Motor neuron (in vitro differentiated cells): ENCODE measurements at regions not wholly inside any gene's neighbourhood (a gene's known extent, or its start where the extent isn't known, plus 50 kb on each side); places are given as distances from the start of the nearest gene placed in this dataset.

ENCODE experiments used
- ATAC-seq, 8 experiments: fragments of 200-7000 bp; cut with Tn5 transposase; replicated peaks in 6 of 8; 2 replicates each; pipeline ENCODE4 v1.8.0; 2021; ENCODE audit warnings: mild to moderate bottlenecking in 8 of 8, moderate library complexity in 8 of 8
- H3K27ac ChIP-seq, 2 donors: fragments of 250-450 bp; sonication (Bioruptor Pico); 2 replicates each; pipeline ENCODE4 v1.9.0; 2021; ENCODE audit warnings: antibody characterized with exemption in 2 of 2, mild to moderate bottlenecking in 2 of 2, moderate library complexity in 1 of 2
- H3K4me1 ChIP-seq, 2 donors: fragments of 250-450 bp; sonication (Bioruptor Pico); replicated peaks in 1 of 2; 2 replicates each; pipeline ENCODE4 v1.6.1; 2021; ENCODE audit warnings: antibody characterized with exemption in 2 of 2, mild to moderate bottlenecking in 2 of 2, moderate library complexity in 1 of 2
- H3K4me3 ChIP-seq, 5 donors: fragments of 250-450 bp; sonication (Bioruptor Pico); 2 replicates each; pipeline ENCODE4 v1.9.0; 2021; ENCODE audit warnings: antibody characterized with exemption in 5 of 5, mild to moderate bottlenecking in 5 of 5, moderate library complexity in 4 of 5
- WGBS, 10 experiments: fragments of 450-650 bp; shearing (Covaris generic); methylation state at CpG; one replicate each; pipeline ENCODE4 v1.0.0; 2022; 5-methylcytosine and 5-hydroxymethylcytosine counted together
- in situ Hi-C, 9 experiments: fragments of 400-800 bp; cut with MboI; loops; one replicate each; pipeline ENCODE4 v1.15.0; 2021; ENCODE audit warnings: low sequenced_read_pairs in 9 of 9, low pct_unique_long_range_greater_than_20kb in 2 of 9; ENCODE audit not compliant: unreplicated experiment in 9 of 9

- Histone ChIP-seq H3K4me3 (no peak overlapping the region), H3K27ac (no peak overlapping the region), H3K4me1 (no peaks in the 10 kb centered on the region)
- no peak for ATAC-seq
- 14 to 86% (median 67%) methylated on average over 1 to 3 of the region's 3 CpGs for WGBS, 10 experiments
- in situ Hi-C loops: no loop called here
Observed at GRCh38 chr12:30126944-30127343, 343.2 kb upstream of the TMTC1 start.

DNA sequence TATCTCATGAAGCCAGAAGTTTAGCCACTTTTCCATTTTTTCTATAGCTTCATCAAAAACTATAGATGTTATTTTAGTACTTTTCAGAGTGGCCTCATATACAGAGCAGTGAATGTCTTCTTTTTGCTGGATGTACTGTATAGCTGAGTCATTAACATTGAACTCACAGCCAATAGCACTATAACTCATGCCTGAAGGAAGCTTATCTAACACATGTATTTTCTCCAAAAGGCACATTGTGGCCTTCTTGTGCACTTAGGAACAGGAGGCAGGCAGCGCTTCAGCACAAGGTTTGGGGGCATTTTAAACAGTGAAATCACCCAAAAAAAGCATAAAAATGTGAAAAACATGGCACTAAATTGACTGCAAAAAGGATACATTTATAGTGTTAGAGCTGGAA, 336.8 kb upstream of the TMTC1 start:
- Histone ChIP-seq H3K27ac (no peak overlapping the region), H3K4me1 (no peaks in the 10 kb centered on the region), H3K4me3 (no peak overlapping the region)
- in situ Hi-C loops: no loop called here
- peak in 2 of 8 experiments; percentile 39 to 73 for ATAC-seq
- 83 to 100% (median 88%) methylated on average over 1 of the region's 1 CpG; no CpG with 5 or more reads in 6 of the 10 experiments for WGBS, 10 experiments

DNA sequence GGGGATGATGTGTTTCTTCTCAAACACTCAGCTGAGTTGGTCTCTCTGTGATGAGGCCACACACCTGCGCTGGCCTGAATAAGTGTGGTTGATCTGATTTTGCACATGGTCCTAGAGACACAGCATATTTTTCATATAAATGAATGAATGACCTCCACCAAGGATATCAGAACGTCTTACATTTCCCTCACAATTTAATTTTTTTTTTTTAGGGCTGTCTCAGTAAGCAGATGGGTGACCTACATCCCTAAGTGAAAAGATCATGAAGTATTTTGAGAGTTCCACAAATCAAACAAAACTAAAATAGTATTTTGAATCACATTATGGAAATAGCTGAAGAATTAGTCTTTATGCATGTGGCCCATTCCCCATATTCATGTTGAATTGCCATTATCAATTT, 333.7 kb upstream of the TMTC1 start:
- in situ Hi-C loops: no loop called here
- ATAC-seq: no peak
- no peaks in the 10 kb centered on the region for H3K4me1 ChIP-seq
- no peak overlapping the region for H3K27ac ChIP-seq
- WGBS, 10 experiments: 0 to 100% (median 32%) methylated on average over 1 to 2 of the region's 2 CpGs; no CpG with 5 or more reads in 6 of the 10 experiments
- H3K4me3 ChIP-seq: no peak overlapping the region

DNA sequence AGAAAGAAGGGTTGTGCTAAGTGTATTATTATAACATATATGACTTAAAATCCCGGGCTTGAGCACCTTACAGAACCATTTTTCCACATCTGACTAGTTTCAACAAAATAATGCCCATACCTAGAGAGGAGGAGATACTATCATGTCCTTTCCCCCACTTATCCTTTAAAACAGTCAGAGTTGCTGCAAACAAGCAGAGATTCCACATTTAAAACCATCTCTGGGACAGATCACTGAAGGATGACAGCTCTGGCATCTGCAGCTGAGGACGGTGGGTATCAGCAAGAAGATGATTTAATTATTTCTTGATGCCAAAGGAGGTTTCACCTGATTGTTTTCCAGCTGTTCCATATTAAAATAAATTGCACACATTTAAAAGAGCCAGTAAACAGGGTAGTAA, 328.0 kb upstream of the TMTC1 start:
- Histone ChIP-seq H3K4me3 (no peak overlapping the region), H3K27ac (no peak overlapping the region), H3K4me1 (no peaks in the 10 kb centered on the region)
- in situ Hi-C loops: no loop called here
- 17 to 86% (median 48%) methylated on average over 1 to 2 of the region's 2 CpGs; no CpG with 5 or more reads in 4 of the 10 experiments for WGBS, 10 experiments
- ATAC-seq: no peak

DNA sequence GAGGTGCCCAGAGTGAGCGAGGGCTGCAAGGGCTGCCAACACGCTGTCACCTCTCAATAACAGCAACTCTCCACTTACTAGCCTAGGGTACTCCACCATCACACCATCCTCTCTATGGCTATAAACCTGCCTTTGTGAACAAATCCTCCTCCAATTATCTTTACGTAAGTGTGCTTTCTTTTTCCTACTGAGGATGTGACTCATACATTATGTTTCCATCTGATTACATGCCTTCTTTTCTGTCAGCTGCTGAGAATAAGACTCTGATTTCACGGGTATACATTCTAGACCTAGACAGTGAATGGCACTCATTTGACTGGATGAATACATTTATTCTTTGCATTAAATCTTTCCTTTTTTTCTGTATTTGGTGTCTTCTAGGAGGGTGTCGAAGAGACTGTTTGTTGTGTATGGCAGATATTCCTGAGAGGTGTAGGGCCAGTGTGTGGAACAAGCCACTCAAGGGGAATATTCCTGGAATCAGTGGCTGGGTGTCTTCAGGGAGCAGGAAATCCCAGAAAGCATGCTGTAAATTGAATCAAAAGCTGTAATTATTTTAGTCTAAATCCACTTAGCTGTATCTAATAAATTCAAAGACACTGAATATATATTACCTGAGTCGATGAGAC, 327.3 kb upstream of the TMTC1 start:
- Histone ChIP-seq H3K4me3 (no peak overlapping the region), H3K27ac (no peak overlapping the region)
- in situ Hi-C loops: no loop called here

DNA sequence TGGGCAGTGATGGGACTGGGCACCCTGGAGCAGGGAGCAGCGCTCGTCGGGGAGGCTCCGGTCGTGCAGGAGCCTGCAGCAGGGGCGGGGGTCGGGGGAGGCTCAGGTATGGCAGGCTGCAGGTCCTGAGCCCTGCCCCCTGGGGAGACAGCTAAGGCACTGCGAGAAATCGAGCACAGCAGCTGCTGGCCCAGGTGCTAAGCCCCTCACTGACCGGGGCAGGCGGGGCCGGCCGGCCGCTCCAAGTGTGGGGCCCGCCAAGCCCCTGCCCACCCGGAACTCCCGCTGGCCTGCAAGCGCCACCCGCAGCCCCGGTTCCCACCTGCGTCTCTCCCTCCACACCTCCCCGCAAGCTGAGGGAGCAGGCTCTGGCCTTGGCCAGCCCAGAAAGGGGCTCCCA, 326.8 kb upstream of the TMTC1 start:
- in situ Hi-C loops: no loop called here
- no peaks in the 10 kb centered on the region for H3K4me1 ChIP-seq
- WGBS, 10 experiments: 100% methylated on average over 2 of the region's 22 CpGs; no CpG with 5 or more reads in 9 of the 10 experiments
- ATAC-seq: peak in 1 of 8 experiments; percentile 6
- H3K27ac ChIP-seq: no peak overlapping the region
- no peak overlapping the region for H3K4me3 ChIP-seq

More for the DNA sequence above, 327.3 kb upstream of the TMTC1 start:
- 29 to 83% (median 63%) methylated on average over 1 to 4 of the region's 6 CpGs for WGBS, 10 experiments
- ATAC-seq: peak in 7 of 8 experiments; percentile 46 to 94 (median 70)
- no peaks in the 10 kb centered on the region for H3K4me1 ChIP-seq

DNA sequence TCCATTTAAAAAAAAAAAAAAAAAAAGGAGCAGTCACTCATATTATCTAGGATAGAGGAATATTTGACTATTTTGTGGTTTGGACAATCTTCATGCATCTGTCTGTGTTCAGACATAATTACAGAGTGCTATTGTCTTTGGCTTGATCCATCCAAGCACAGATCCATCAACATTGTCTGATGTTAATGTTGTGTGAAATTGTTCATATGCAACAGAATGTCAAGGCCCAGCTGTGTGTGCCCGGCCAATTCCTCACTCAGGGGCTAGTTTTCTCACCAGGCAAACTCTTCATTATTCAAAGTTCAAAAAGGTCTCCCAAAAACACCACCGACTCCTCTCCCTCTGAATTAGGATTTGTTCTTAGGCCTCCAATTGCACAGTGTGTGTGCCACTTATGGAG, 324.9 kb upstream of the TMTC1 start:
- ATAC-seq: no peak
- no peaks in the 10 kb centered on the region for H3K4me1 ChIP-seq
- 50 to 100% (median 80%) methylated on average over 1 to 2 of the region's 2 CpGs; no CpG with 5 or more reads in 3 of the 10 experiments for WGBS, 10 experiments
- H3K4me3 ChIP-seq: no peak overlapping the region
- H3K27ac ChIP-seq: no peak overlapping the region
- in situ Hi-C loops: no loop called here

GRCh38 chr12:30106204-30106965, 322.6 kb upstream of the TMTC1 start:
- no peak overlapping the region for H3K4me3 ChIP-seq
- in situ Hi-C loops: no loop called here
- 20 to 100% (median 76%) methylated on average over 1 to 8 of the region's 9 CpGs; no CpG with 5 or more reads in 2 of the 10 experiments for WGBS, 10 experiments
- peak in 1 of 8 experiments; percentile 10 for ATAC-seq
- H3K4me1 ChIP-seq: no peaks in the 10 kb centered on the region
- no peak overlapping the region for H3K27ac ChIP-seq

GRCh38 chr12:30105505-30105904, 321.8 kb upstream of the TMTC1 start:
- no peak overlapping the region for H3K4me3 ChIP-seq

GRCh38 chr12:30104971-30105370, 321.2 kb upstream of the TMTC1 start:
- in situ Hi-C loops: no loop called here
- ATAC-seq: no peak
- H3K4me3 ChIP-seq: no peak overlapping the region
- WGBS, 10 experiments: 9 to 90% (median 56%) methylated on average over 1 to 2 of the region's 2 CpGs; no CpG with 5 or more reads in 3 of the 10 experiments
- H3K27ac ChIP-seq: no peak overlapping the region
- no peaks in the 10 kb centered on the region for H3K4me1 ChIP-seq

More at GRCh38 chr12:30105505-30105904, 321.8 kb upstream of the TMTC1 start:
- Histone ChIP-seq H3K4me1 (no peaks in the 10 kb centered on the region), H3K27ac (no peak overlapping the region)
- in situ Hi-C loops: no loop called here
- no peak for ATAC-seq
- WGBS, 10 experiments: 30 to 94% (median 70%) methylated on average over 2 of the region's 2 CpGs; no CpG with 5 or more reads in 2 of the 10 experiments

GRCh38 chr12:30100741-30101140, 317.0 kb upstream of the TMTC1 start:
- ATAC-seq: no peak
- H3K4me1 ChIP-seq: peaks cover 3 to 8% of the 10 kb centered on the region in 2 donors
- in situ Hi-C loops: no loop called here
- H3K4me3 ChIP-seq: no peak overlapping the region
- H3K27ac ChIP-seq: no peak overlapping the region
- WGBS, 10 experiments: 0 to 100% (median 90%) methylated on average over 1 of the region's 1 CpG; no CpG with 5 or more reads in 3 of the 10 experiments

DNA sequence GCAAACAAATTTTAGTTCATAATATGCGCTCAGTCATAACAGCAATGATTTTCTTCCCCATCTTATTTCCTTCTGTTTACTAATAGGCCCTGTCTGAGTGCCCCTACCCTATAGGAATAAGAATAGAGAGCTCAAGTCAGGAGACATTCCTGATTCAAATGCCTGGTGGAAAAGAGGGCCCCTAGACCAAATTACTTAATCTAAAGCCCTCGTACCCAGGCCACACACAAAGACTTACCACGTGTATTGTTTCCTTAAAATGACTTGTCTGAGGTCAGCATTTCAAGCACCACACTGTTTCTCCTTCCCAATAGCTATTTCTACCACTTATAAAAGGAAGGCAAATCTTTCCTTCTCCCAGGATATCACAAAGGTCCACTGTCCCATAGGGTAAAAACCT, 314.9 kb upstream of the TMTC1 start:
- H3K4me3 ChIP-seq: no peak overlapping the region
- peak in 3 of 8 experiments; percentile 24 to 35 (median 27) for ATAC-seq
- H3K27ac ChIP-seq: no peak overlapping the region
- peaks cover 3 to 8% of the 10 kb centered on the region in 2 donors for H3K4me1 ChIP-seq
- WGBS, 10 experiments: 0 to 63% (median 30%) methylated on average over 1 to 3 of the region's 3 CpGs; no CpG with 5 or more reads in 2 of the 10 experiments
- in situ Hi-C loops: no loop called here

GRCh38 chr12:30095511-30095910, 311.8 kb upstream of the TMTC1 start:
- Histone ChIP-seq H3K4me3 (no peak overlapping the region), H3K27ac (no peak overlapping the region), H3K4me1 (peaks cover 3 to 8% of the 10 kb centered on the region in 2 donors)
- no peak for ATAC-seq
- WGBS, 10 experiments: 29 to 100% (median 83%) methylated on average over 1 to 6 of the region's 6 CpGs; no CpG with 5 or more reads in 1 of the 10 experiments
- in situ Hi-C loops: no loop called here
